Activated CD4-positive, alpha-beta T cell treated with anti-CD3 and anti-CD28 coated beads, Interleukin-2, amount 10 ng/mL, durations not matched to agents 24 days and 14 days (primary cell): ENCODE measurements at regions not wholly inside any gene's neighbourhood (a gene's known extent, or its start where the extent isn't known, plus 50 kb on each side); places are given as distances from the start of the nearest gene placed in this dataset.

ENCODE experiments used
- DNase-seq: peaks from one replicate; pipeline ENCODE4 v3.0.0; 2022
- H3K27ac Mint-ChIP-seq: one replicate; pipeline ENCODE4 v1.8.0; 2022; ENCODE audit warnings: mild to moderate bottlenecking, mixed read lengths
- H3K27me3 Mint-ChIP-seq: one replicate; pipeline ENCODE4 v1.8.0; 2022; ENCODE audit warnings: mixed read lengths
- H3K36me3 Mint-ChIP-seq: one replicate; pipeline ENCODE4 v1.8.0; 2022; ENCODE audit warnings: low read depth, mild to moderate bottlenecking, mixed read lengths
- H3K4me1 Mint-ChIP-seq: one replicate; pipeline ENCODE4 v1.8.0; 2021; ENCODE audit warnings: mixed read lengths
- H3K4me3 Mint-ChIP-seq: one replicate; pipeline ENCODE4 v1.8.0; 2022; ENCODE audit warnings: mild to moderate bottlenecking, moderate library complexity, mixed read lengths
- H3K9me3 Mint-ChIP-seq: one replicate; pipeline ENCODE4 v1.8.0; 2021; ENCODE audit warnings: mixed read lengths
- intact Hi-C: fragments of 100-400 bp; cut with micrococcal nuclease; formaldehyde crosslinking; loops from one replicate; pipeline ENCODE4 v1.15.1; 2023

DNA sequence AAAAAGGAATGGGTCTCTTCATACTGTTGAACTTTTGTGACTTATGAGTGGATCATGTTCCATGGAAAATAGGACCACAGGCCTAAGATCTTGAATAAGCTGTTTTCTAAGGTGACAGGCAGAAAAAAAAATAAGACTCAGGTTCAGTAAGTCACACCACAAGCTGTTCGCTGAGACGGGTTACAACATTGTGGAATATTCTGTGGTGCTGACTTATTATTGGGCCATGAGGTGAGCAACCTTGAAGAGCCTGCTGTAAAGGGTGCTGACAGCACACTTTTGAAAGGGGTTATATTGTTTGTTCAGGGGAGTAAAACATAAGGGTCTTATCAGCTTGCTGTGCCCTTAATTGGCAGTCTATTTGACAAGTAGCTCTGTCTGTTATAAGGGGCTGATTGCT lies 439.8 kb upstream of the SLC14A2 start:
- Mint-ChIP-seq H3K4me1 (no peaks in the 10 kb centered on the region), H3K27me3 (no peaks in the 10 kb centered on the region), H3K36me3 (no peaks in the 10 kb centered on the region), H3K27ac (no peak overlapping the region), H3K4me3 (no peak overlapping the region), H3K9me3 (no peaks in the 10 kb centered on the region)
- intact Hi-C loops: no loop called here
- DNase-seq: no peak

- DNase-seq: no peak
- Mint-ChIP-seq H3K9me3 (no peaks in the 10 kb centered on the region), H3K4me3 (no peak overlapping the region), H3K4me1 (no peaks in the 10 kb centered on the region), H3K36me3 (no peaks in the 10 kb centered on the region), H3K27ac (no peak overlapping the region), H3K27me3 (no peaks in the 10 kb centered on the region)
- intact Hi-C loops: no loop called here
Observed at GRCh38 chr18:45186832-45187231, 428.4 kb upstream of the SLC14A2 start.

DNA sequence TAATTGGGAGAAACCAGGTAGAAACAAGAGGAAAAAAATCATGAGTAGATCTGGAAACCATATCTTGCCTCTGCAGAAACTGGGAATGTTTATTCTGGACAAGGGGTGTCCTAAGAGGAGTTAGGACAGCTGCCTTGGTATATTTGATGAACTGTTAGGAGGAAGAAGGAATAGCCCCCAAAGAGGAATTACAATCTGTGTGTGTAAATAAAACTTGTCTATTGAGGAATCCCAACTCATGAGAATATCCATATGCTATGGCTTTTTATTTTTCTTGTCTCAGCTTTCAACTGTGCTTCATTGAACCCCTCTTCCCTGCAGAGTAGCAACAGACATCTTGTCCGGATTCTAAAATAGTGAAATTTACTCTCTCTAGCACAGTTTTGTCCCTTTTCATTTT lies 423.5 kb upstream of the SLC14A2 start:
- H3K27ac Mint-ChIP-seq: no peak overlapping the region
- no peak for DNase-seq
- no peak overlapping the region for H3K4me3 Mint-ChIP-seq
- no peaks in the 10 kb centered on the region for H3K36me3 Mint-ChIP-seq
- no peaks in the 10 kb centered on the region for H3K27me3 Mint-ChIP-seq
- no peaks in the 10 kb centered on the region for H3K4me1 Mint-ChIP-seq
- intact Hi-C loops: no loop called here
- H3K9me3 Mint-ChIP-seq: no peaks in the 10 kb centered on the region

GRCh38 chr18:45197526-45197970 lies 417.7 kb upstream of the SLC14A2 start:
- no peak overlapping the region for H3K4me3 Mint-ChIP-seq
- no peaks in the 10 kb centered on the region for H3K36me3 Mint-ChIP-seq
- DNase-seq: no peak
- intact Hi-C loops: no loop called here
- H3K27me3 Mint-ChIP-seq: peaks cover 2% of the 10 kb centered on the region
- no peaks in the 10 kb centered on the region for H3K9me3 Mint-ChIP-seq
- H3K4me1 Mint-ChIP-seq: no peaks in the 10 kb centered on the region
- no peak overlapping the region for H3K27ac Mint-ChIP-seq

- Mint-ChIP-seq H3K27ac (no peak overlapping the region), H3K4me1 (no peaks in the 10 kb centered on the region), H3K4me3 (no peak overlapping the region), H3K27me3 (peaks cover 2% of the 10 kb centered on the region), H3K36me3 (no peaks in the 10 kb centered on the region), H3K9me3 (no peaks in the 10 kb centered on the region)
- intact Hi-C loops: no loop called here
- no peak for DNase-seq
Observed at GRCh38 chr18:45198526-45198925, 416.8 kb upstream of the SLC14A2 start.

DNA sequence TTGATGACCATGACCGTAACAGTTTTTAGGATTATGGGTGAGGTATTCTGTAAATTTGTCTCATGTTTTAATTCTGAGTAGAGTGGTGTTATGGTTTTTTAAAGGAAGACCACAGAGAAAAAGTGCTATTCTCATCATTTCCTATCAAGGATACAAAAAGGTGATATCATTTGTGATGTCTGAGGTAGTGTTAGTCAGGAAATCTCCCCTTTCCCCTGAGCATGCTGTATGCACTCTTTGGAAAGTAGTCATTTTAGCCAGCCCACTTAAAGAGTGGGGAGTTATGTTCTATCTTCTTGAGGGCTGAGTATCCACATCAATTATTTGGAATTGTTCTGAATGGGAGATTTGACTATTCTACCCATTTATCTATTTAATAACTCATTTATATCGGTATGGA lies 414.2 kb upstream of the SLC14A2 start:
- peaks cover 2% of the 10 kb centered on the region for H3K27me3 Mint-ChIP-seq
- H3K4me3 Mint-ChIP-seq: no peak overlapping the region
- no peak overlapping the region for H3K27ac Mint-ChIP-seq
- intact Hi-C loops: no loop called here
- no peaks in the 10 kb centered on the region for H3K9me3 Mint-ChIP-seq
- DNase-seq: no peak
- H3K4me1 Mint-ChIP-seq: no peaks in the 10 kb centered on the region
- H3K36me3 Mint-ChIP-seq: no peaks in the 10 kb centered on the region

GRCh38 chr18:45201489-45201888 lies 413.8 kb upstream of the SLC14A2 start:
- no peaks in the 10 kb centered on the region for H3K9me3 Mint-ChIP-seq

GRCh38 chr18:45202061-45202460 lies 413.2 kb upstream of the SLC14A2 start:
- no peaks in the 10 kb centered on the region for H3K4me1 Mint-ChIP-seq
- no peak overlapping the region for H3K27ac Mint-ChIP-seq
- no peaks in the 10 kb centered on the region for H3K36me3 Mint-ChIP-seq
- H3K4me3 Mint-ChIP-seq: no peak overlapping the region
- intact Hi-C loops: no loop called here
- no peak for DNase-seq
- H3K27me3 Mint-ChIP-seq: peaks cover 2% of the 10 kb centered on the region
- no peaks in the 10 kb centered on the region for H3K9me3 Mint-ChIP-seq

More at GRCh38 chr18:45201489-45201888, 413.8 kb upstream of the SLC14A2 start:
- peaks cover 2% of the 10 kb centered on the region for H3K27me3 Mint-ChIP-seq
- intact Hi-C loops: no loop called here
- DNase-seq: no peak
- H3K36me3 Mint-ChIP-seq: no peaks in the 10 kb centered on the region
- H3K4me3 Mint-ChIP-seq: no peak overlapping the region
- no peaks in the 10 kb centered on the region for H3K4me1 Mint-ChIP-seq
- H3K27ac Mint-ChIP-seq: no peak overlapping the region

- H3K36me3 Mint-ChIP-seq: no peaks in the 10 kb centered on the region
- intact Hi-C loops: no loop called here
- no peaks in the 10 kb centered on the region for H3K27me3 Mint-ChIP-seq
- H3K9me3 Mint-ChIP-seq: no peaks in the 10 kb centered on the region
- H3K4me1 Mint-ChIP-seq: no peaks in the 10 kb centered on the region
- H3K4me3 Mint-ChIP-seq: no peak overlapping the region
- H3K27ac Mint-ChIP-seq: no peak overlapping the region
- DNase-seq: no peak
Observed at GRCh38 chr18:45203677-45204076, 411.6 kb upstream of the SLC14A2 start.

DNA sequence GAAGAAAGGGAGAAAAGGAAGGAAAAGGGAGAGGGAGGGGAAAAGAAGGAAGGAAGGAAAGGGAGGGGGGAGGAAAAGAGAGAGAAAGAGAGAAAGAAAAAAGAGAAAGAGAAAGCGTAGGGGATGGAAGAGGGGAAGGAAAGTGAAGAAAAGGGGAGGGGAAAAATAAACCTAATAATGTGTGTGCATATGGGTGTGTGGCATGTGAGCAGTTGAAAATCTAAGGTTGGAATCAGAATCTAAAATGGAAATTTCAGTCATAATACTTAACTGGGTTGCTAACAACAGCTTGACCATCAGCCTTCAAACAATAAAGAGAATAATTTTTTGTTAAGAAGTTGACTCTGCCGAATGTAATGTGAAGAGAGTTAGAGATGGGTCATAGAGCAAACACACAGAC lies 407.9 kb upstream of the SLC14A2 start:
- Mint-ChIP-seq H3K4me1 (no peaks in the 10 kb centered on the region), H3K36me3 (no peaks in the 10 kb centered on the region), H3K27me3 (no peaks in the 10 kb centered on the region), H3K27ac (no peak overlapping the region), H3K4me3 (no peak overlapping the region), H3K9me3 (no peaks in the 10 kb centered on the region)
- intact Hi-C loops: no loop called here
- DNase-seq: no peak

DNA sequence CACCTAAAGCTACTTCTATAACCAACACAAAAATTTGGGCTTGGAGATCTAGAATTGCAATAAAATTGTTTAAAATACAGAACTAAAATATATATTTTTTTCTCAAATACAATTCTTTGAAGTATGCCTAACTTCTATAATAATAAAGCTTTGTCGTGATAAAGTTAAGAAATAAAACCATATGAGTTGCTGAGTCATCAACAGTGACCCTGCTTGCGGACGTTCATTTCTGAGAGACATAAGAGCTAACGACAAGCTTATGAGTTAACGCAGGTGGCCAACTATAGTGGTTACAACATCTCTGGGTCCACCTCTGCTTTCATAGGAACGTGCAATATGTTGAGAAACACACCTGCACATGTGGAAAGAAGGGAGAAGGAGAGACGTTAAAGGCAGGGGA lies 407.1 kb upstream of the SLC14A2 start:
- no peaks in the 10 kb centered on the region for H3K4me1 Mint-ChIP-seq
- no peaks in the 10 kb centered on the region for H3K27me3 Mint-ChIP-seq
- intact Hi-C loops: no loop called here
- no peaks in the 10 kb centered on the region for H3K9me3 Mint-ChIP-seq
- H3K27ac Mint-ChIP-seq: no peak overlapping the region
- H3K36me3 Mint-ChIP-seq: no peaks in the 10 kb centered on the region
- no peak for DNase-seq
- H3K4me3 Mint-ChIP-seq: no peak overlapping the region

DNA sequence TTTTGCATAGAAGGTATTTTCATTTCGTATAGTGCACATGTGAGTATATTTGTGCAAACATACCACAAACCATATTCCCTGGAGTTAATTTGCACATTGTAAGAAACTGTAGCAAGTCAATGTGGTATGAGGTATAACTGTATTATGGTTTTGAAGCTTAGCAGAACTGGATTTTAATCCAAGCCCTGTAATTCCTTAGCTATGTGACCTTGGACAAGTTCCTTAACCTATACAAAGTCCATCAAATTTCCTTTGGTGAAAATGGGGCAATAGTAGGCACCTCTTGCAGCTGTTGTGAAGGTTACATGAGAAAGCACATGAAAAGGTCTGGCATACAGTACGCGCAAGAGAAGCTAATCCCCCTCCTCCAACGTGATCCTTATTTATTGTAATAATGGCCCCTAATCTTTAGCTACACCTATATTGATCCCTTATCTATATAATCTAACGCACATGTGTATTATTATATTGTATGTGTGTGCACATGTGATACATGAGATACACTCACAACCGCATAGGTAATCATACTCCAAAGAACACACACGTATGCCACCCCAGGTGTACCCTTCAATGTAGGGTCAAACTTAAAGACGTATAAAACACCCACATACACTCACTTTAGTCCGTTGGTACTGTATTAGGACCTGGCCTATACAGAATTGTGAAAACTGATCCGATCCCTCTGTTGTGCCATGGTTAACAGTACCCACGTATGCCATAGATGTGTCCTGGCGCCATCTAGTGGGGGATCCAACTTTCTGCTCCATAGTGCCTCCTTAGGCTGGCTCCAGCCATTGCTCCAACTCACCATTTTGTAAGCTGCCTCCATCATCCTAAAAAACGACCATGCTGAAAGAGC lies 402.9 kb upstream of the SLC14A2 start:
- no peaks in the 10 kb centered on the region for H3K27me3 Mint-ChIP-seq
- intact Hi-C loops: loop anchor here (1.0 to 10.0 kb wide), 5 partner anchors 175 to 1592 kb away; no protein-coding TSS in a partner anchor
- H3K36me3 Mint-ChIP-seq: no peaks in the 10 kb centered on the region
- no peak overlapping the region for H3K4me3 Mint-ChIP-seq
- H3K27ac Mint-ChIP-seq: no peak overlapping the region
- H3K9me3 Mint-ChIP-seq: no peaks in the 10 kb centered on the region
- DNase-seq: peak; percentile 92
- H3K4me1 Mint-ChIP-seq: no peaks in the 10 kb centered on the region

GRCh38 chr18:45213040-45213333 lies 402.3 kb upstream of the SLC14A2 start:
- Mint-ChIP-seq H3K4me1 (no peaks in the 10 kb centered on the region), H3K27ac (no peak overlapping the region)
- DNase-seq: no peak

GRCh38 chr18:45218436-45218835 lies 396.8 kb upstream of the SLC14A2 start:
- H3K27me3 Mint-ChIP-seq: no peaks in the 10 kb centered on the region
- no peaks in the 10 kb centered on the region for H3K4me1 Mint-ChIP-seq
- H3K36me3 Mint-ChIP-seq: no peaks in the 10 kb centered on the region
- no peak overlapping the region for H3K27ac Mint-ChIP-seq
- no peak overlapping the region for H3K4me3 Mint-ChIP-seq
- intact Hi-C loops: loop anchor here (10.0 kb wide), 1 partner anchor 324 kb away; no protein-coding TSS in a partner anchor
- DNase-seq: no peak
- no peaks in the 10 kb centered on the region for H3K9me3 Mint-ChIP-seq

More at GRCh38 chr18:45213040-45213333, 402.3 kb upstream of the SLC14A2 start:
- H3K36me3 Mint-ChIP-seq: no peaks in the 10 kb centered on the region
- intact Hi-C loops: loop anchor here (2.0 to 10.0 kb wide), 3 partner anchors 174 to 1592 kb away; no protein-coding TSS in a partner anchor
- no peaks in the 10 kb centered on the region for H3K9me3 Mint-ChIP-seq
- H3K27me3 Mint-ChIP-seq: no peaks in the 10 kb centered on the region
- no peak overlapping the region for H3K4me3 Mint-ChIP-seq

GRCh38 chr18:45221363-45221762 lies 393.9 kb upstream of the SLC14A2 start:
- no peaks in the 10 kb centered on the region for H3K4me1 Mint-ChIP-seq
- H3K9me3 Mint-ChIP-seq: no peaks in the 10 kb centered on the region
- intact Hi-C loops: no loop called here
- H3K36me3 Mint-ChIP-seq: no peaks in the 10 kb centered on the region
- H3K27me3 Mint-ChIP-seq: no peaks in the 10 kb centered on the region
- no peak overlapping the region for H3K4me3 Mint-ChIP-seq
- no peak for DNase-seq
- H3K27ac Mint-ChIP-seq: no peak overlapping the region
